ENCODE measurements at regions not wholly inside any gene's neighbourhood (a gene's known extent, or its start where the extent isn't known, plus 50 kb on each side); places are given as distances from the start of the nearest gene placed in this dataset.

- TF ChIP-seq CTCF (IDR thresholded peaks at IDR 0.05; ENCODE audit: low read depth, low read length, missing input control), result no peak
- no peak for TF ChIP-seq HNF4A (conservative IDR thresholded peaks at IDR 0.05)
- TF ChIP-seq MAX (IDR thresholded peaks at IDR 0.05), result no peak
- no peak for TF ChIP-seq RAD21 (IDR thresholded peaks at IDR 0.05)
- no peak for TF ChIP-seq ZBTB33 (IDR thresholded peaks at IDR 0.05)
- TF ChIP-seq JUND (IDR thresholded peaks at IDR 0.05), result no peak
- TF ChIP-seq NR2F2 (IDR thresholded peaks at IDR 0.05), result no peak
Observed at GRCh38 chr2:78564666-78565065, 460.8 kb upstream of the REG3G start (continued).

- Histone ChIP-seq H3K27me3 (ENCODE audit: control insufficient read depth in 4 of 4, insufficient read depth in 4 of 4, low read length in 3 of 4) (peaks cover 0 to 4% (median 0%) of the 10 kb centered on the region in 4 donors), H3K9ac (ENCODE audit: low read depth in 1 of 2, low read length in 2 of 2) (no peak overlapping the region), H3K4me1 (ENCODE audit: control insufficient read depth in 4 of 4, insufficient read depth in 4 of 4, low read length in 3 of 4) (no peaks in the 10 kb centered on the region), H3K4me3 (ENCODE audit: low read depth in 1 of 3, low read length in 3 of 3) (no peak overlapping the region), H3K27ac (ENCODE audit: low read depth in 1 of 2, low read length in 2 of 2) (no peak overlapping the region), H3K9me3 (ENCODE audit: control insufficient read depth in 4 of 4, low read length in 3 of 4) (no peaks in the 10 kb centered on the region), H3K36me3 (ENCODE audit: control insufficient read depth in 4 of 4, insufficient read depth in 3 of 4, low read depth in 1 of 4, low read length in 3 of 4) (no peaks in the 10 kb centered on the region)
- no peak for TF ChIP-seq HNF4G (IDR thresholded peaks at IDR 0.05)
- TF ChIP-seq FOXA1 (IDR thresholded peaks at IDR 0.05), result no peak
- TF ChIP-seq NR2F2 (IDR thresholded peaks at IDR 0.05), result no peak
- DNase-seq (ENCODE audit: low spot score), result no peak
- 65% methylated on average over 6 of the region's 6 CpGs for WGBS
Observed at GRCh38 chr2:78568782-78569373, 456.6 kb upstream of the REG3G start.

- no peak for DNase-seq (ENCODE audit: low spot score)
- Histone ChIP-seq H3K9me3 (ENCODE audit: control insufficient read depth in 4 of 4, low read length in 3 of 4) (no peaks in the 10 kb centered on the region), H3K4me1 (ENCODE audit: control insufficient read depth in 4 of 4, insufficient read depth in 4 of 4, low read length in 3 of 4) (no peaks in the 10 kb centered on the region), H3K4me3 (ENCODE audit: low read depth in 1 of 3, low read length in 3 of 3) (no peak overlapping the region), H3K27ac (ENCODE audit: low read depth in 1 of 2, low read length in 2 of 2) (no peak overlapping the region), H3K36me3 (ENCODE audit: control insufficient read depth in 4 of 4, insufficient read depth in 3 of 4, low read depth in 1 of 4, low read length in 3 of 4) (no peaks in the 10 kb centered on the region), H3K27me3 (ENCODE audit: control insufficient read depth in 4 of 4, insufficient read depth in 4 of 4, low read length in 3 of 4) (no peaks in the 10 kb centered on the region), H3K9ac (ENCODE audit: low read depth in 1 of 2, low read length in 2 of 2) (no peak overlapping the region)
- TF ChIP-seq TAF1 (conservative IDR thresholded peaks at IDR 0.05), result no peak
- no peak for TF ChIP-seq SP1 (IDR thresholded peaks at IDR 0.05)
Observed at GRCh38 chr2:78576409-78576808, 449.1 kb upstream of the REG3G start.

- H3K9me3 ChIP-seq (ENCODE audit: control insufficient read depth in 4 of 4, low read length in 3 of 4), result no peaks in the 10 kb centered on the region
- no peaks in the 10 kb centered on the region for H3K4me1 ChIP-seq (ENCODE audit: control insufficient read depth in 4 of 4, insufficient read depth in 4 of 4, low read length in 3 of 4)
- H3K4me3 ChIP-seq (ENCODE audit: low read depth in 1 of 3, low read length in 3 of 3), result no peak overlapping the region
- no peak for DNase-seq (ENCODE audit: low spot score)
- H3K27me3 ChIP-seq (ENCODE audit: control insufficient read depth in 4 of 4, insufficient read depth in 4 of 4, low read length in 3 of 4), result no peaks in the 10 kb centered on the region
- no peaks in the 10 kb centered on the region for H3K36me3 ChIP-seq (ENCODE audit: control insufficient read depth in 4 of 4, insufficient read depth in 3 of 4, low read depth in 1 of 4, low read length in 3 of 4)
- WGBS, result 30% methylated on average over 3 of the region's 3 CpGs
- no peak overlapping the region for H3K9ac ChIP-seq (ENCODE audit: low read depth in 1 of 2, low read length in 2 of 2)
- H3K27ac ChIP-seq (ENCODE audit: low read depth in 1 of 2, low read length in 2 of 2), result no peak overlapping the region
- no peak for TF ChIP-seq YY1 (IDR thresholded peaks at IDR 0.05)
- no peak for TF ChIP-seq SP1 (IDR thresholded peaks at IDR 0.05)
- TF ChIP-seq ZBTB33 (IDR thresholded peaks at IDR 0.05), result no peak
- TF ChIP-seq ATF3 (IDR thresholded peaks at IDR 0.05), result no peak
- TF ChIP-seq HNF4G (IDR thresholded peaks at IDR 0.05), result no peak
- TF ChIP-seq NR2F2 (IDR thresholded peaks at IDR 0.05), result no peak
- TF ChIP-seq MAX (IDR thresholded peaks at IDR 0.05), result no peak
- no peak for TF ChIP-seq RAD21 (IDR thresholded peaks at IDR 0.05)
- TF ChIP-seq RXRA (IDR thresholded peaks at IDR 0.05), result no peak
- no peak for TF ChIP-seq HNF4A (conservative IDR thresholded peaks at IDR 0.05)
- TF ChIP-seq TAF1 (conservative IDR thresholded peaks at IDR 0.05), result no peak
- no peak for TF ChIP-seq GABPA (IDR thresholded peaks at IDR 0.05 in 1 of 2, conservative IDR thresholded peaks at IDR 0.05 in 1 of 2)
- no peak for TF ChIP-seq EGR1 (IDR thresholded peaks at IDR 0.05; ENCODE audit: low read depth in 2 of 2)
Observed at GRCh38 chr2:78585871-78586270, 439.6 kb upstream of the REG3G start.
